Erythroblast (primary cell): ENCODE measurements at regions not wholly inside any gene's neighbourhood (a gene's known extent, or its start where the extent isn't known, plus 50 kb on each side); places are given as distances from the start of the nearest gene placed in this dataset.

ENCODE experiments used
- GATA1 ChIP-seq: IDR thresholded peaks from 2 replicates; pipeline ENCODE4 v1.6.1; 2011; ENCODE audit warnings: low read depth, mild to moderate bottlenecking, control low read depth, low read length, moderate library complexity
- POLR2A ChIP-seq: IDR thresholded peaks from 2 replicates; pipeline ENCODE4 v1.6.1; 2011; ENCODE audit warnings: mild to moderate bottlenecking, low read length

GRCh38 chr4:13983189-13983790 is 355.8 kb upstream of the BOD1L1 start:
- TF ChIP-seq POLR2A (no peak), GATA1 (no peak)
